Activated CD8-positive, alpha-beta memory T cell treated with anti-CD3 and anti-CD28 coated beads for 1 hour (primary cell): ENCODE measurements at regions not wholly inside any gene's neighbourhood (a gene's known extent, or its start where the extent isn't known, plus 50 kb on each side); places are given as distances from the start of the nearest gene placed in this dataset.

Source experiments
- DNase-seq, 2 donors: peaks; one replicate each; pipeline ENCODE4 v3.0.0-alpha.2; 2020; ENCODE audit warnings: low read depth in 1 of 2; ENCODE audit errors: extremely low read depth in 1 of 2

DNA sequence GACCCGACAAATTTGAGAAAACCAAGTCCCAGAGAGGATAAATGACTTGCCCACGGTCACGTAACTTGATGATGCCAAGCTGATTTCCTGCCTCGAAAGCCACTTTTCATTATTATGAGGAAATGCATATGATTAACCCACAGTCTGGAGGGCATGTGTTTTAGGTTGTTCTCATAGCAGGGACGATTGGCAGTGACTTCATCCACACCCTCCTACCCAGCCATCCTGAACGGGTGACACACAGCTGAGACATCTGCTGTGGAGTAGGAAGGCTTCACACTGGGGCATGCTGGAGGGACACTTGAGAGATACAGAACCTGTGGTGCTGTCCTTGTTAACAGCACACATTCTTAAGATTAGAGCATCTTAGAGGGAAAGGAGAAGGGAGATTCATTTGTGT, 65.4 kb upstream of the WDFY2 start:
- DNase-seq, result no peak

DNA sequence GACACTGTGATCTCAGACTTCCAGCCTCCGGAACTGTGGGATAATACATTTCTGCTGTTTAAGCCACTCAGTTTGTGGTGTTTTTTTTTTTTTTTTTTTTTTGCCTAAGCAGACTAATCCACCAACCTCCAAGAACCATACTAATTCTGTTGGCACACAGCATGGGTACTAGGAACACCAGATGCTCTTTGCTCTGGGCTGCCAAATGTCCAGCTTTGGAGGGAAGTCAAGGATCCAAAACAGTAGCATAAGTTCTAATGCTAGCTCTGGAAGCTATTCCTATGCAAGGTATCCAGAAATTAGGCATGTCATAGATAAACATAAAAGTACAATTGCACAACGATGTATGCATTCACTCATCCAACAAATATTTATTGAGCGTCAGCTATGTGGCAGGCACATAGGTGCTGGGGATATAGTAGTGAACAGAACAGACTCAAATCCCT, 64.5 kb upstream of the WDFY2 start:
- DNase-seq, result no peak

DNA sequence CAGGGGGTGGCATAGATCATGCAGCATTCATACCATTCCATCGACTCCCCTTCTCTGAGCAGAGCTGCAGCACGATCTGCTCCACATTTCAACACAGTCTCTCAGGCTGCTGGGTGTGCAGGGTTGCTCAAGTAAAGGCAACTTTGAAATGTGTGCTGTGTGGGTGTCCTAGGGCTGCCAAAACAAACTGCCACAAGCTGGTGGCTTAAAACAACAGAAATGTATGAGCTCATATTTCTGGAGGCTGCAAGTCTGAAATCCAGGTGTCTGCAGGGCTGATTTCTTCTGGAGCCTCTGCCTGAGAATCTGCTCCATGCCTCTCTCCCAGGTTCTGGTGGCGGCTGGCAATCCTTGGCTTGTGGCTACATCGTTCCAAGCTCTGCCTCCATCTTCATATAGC, 63.7 kb upstream of the WDFY2 start:
- no peak for DNase-seq

DNA sequence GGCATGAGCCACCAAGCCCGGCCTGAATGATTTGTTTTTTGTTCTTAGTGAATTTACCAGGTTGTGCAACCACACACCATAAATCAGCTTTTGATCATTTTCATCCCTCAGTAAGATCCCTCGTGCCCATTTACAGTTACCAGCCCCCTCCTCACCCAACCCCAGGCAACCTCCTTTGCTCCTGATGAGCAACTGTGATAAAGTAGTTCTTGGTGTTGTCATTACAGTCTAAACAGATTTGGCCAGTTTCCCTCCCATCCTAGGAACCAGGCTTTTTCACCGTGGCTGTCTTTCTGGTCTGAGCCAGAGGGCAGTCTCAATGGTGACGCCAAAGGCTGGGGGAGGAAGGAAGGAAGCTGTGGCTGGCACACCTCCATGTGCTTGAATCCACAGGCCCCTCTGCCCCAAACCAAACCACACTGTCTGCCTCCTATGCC, 61.2 kb upstream of the WDFY2 start:
- DNase-seq, result peak in 1 of 2 donors; percentile 2

DNA sequence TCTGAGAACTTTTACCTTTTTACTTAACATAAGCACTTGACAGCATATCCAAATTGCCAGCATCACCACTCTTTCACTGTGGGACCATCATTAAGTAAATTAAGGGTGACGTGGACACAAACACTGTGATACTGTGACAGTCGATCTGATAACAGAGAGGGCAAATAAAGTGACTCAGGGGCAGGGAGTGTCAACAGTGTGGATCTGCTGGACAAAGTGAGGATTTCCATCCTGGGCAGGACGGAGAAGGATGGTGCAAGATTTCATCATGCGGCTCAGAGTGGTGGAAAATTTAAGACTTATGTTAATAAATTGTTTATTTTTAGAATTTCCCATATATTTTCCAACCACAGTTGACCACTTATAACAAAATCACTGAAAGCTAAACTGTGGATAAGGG, 60.0 kb upstream of the WDFY2 start:
- DNase-seq, result no peak

DNA sequence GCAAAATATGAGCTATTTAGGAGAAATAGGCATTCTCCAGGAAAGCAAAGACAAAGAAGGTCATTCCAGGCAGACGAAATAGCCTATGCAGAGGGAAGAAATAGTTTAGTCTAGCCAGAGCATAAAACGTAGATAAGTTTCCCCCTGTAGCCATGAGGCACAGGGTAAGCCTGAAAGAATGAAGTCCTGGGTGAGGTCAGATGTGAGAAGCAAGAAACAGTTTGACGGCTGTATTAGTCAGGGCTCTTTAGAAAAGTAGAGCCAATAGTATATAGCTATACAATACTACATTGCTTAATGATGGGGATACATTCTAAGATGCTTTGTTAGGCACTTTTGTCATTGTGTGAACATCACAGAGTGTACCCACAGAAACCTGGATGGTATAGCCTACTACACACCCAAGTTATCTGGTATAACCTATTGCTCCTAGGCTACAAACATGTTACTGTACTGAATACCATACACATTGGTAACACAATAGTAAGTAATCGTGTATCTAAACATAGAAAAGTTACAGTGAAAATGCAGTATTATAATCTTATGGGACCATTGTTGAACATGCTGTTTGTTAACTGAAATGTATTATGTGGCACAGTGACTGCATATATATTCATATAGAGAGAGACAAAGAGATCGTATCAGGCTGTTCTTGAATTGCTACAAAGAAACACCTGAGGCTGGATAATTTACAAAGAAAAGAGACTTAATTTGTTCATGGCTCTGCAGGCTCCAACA, 59.3 kb upstream of the WDFY2 start:
- DNase-seq, result no peak

DNA sequence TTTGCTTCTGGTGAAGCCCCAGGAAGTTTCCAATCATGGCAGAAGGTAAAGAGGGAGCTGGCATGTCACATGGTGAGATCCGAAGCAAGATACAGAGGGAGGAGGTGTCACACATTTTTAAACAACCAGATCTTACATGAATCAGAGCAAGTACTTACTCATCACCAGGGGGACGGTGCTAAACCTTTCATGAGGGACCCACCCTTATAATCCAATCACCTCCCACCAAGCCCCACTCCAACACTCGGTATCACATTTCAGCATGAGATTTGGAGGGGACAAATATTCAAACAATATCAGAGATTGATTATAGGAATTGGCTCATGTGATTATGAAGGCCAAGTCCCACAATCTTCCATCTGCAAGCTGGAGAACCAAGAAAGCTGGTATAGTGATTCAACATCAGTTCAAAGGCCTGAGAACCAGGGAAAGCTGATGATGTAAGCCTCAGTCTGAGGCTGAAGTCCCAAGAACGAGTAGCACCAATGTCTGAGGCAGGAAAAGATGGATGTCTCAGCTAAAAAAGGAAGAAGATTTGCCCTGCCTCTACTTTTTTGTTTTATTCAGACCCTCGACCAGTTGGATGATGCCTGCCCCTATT, 58.6 kb upstream of the WDFY2 start:
- no peak for DNase-seq

DNA sequence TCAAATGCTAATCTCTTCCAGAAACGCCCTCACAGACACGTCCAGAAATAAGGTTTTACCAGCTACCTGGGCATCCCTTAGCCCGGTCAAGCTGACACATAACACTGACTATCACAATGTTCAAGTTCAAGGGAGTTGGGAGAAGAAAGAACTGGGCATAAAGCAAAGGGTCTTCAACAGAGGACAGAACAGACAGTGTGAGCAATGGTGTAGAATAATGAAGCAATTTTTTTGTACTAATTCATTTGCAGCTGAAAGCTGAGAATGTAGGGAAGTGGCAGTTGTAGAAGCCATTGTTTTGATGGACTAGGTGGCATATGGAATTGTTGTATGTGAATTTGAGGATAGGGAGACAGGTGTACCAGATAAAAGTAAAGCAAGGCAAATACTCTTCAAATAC, 58.1 kb upstream of the WDFY2 start:
- no peak for DNase-seq

DNA sequence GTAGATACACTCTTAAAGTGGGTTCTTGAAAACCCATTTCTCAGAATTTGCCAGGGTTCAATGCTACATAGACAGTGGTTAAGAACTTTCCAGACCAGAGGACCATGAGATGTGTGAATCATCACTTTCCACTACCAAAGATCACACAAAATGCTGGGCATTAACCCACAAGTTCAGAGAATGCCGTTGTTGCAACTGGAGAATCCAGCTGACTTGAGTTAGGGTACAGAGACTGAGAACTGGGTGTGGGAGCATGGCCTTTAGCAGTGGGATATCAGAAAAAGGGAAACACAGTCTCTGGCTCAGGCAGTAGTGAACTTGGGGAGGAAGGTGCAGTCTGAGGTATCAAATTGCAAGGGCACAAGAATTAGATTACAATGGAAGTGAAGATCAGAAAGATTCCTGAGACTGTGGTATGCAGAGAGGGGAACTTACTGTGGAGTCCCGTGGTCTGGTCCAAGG, 51.5 kb upstream of the WDFY2 start:
- no peak for DNase-seq

DNA sequence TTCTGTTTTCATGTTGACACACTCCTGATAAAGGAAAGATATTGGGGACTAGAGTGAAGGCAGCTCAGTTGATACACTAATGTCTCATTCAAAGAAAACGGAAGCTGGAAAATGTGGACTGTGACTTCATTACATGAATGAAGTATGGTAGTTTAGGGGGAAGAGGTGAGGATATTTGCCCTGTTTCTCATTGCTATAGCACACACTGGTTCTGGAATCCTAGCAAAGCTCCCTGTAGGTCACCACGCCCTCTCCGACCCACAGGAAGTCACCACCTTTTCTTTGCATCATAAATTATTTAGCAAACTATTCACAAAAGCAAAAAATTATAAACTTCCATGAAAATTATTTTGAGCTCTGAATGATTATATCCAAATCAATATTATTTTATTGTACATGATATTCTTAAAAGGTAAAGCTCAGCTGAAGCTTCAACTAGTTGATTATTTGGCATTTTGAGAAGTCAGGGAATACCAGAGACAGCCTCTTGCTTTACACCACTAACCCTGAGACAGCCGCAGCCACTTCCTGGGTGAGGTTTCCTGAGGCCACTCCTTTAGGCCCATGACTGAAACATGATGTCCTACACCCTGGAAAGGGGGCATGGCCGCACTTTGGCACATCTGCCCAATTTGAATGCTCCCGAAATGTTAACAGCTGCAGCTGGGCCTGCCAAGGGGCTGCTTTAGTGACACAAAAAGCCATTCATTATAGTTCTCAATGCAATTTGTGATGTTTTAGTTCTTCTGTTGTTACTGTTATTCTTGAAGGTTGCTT, 50.0 kb upstream of the WDFY2 start:
- DNase-seq, result peak in 1 of 2 donors; percentile 4
